NT2/D1 (cell line): ENCODE measurements at regions not wholly inside any gene's neighbourhood (a gene's known extent, or its start where the extent isn't known, plus 50 kb on each side); places are given as distances from the start of the nearest gene placed in this dataset.

Experiments
- SUZ12 ChIP-seq: IDR thresholded peaks from 2 replicates; pipeline ENCODE4 v1.6.1; 2011; ENCODE audit not compliant: insufficient read length, insufficient read depth; ENCODE audit errors: extremely low read depth
- ZNF274 ChIP-seq: IDR thresholded peaks from 2 replicates; pipeline ENCODE4 v1.6.1; 2011; ENCODE audit warnings: mild to moderate bottlenecking, low read depth, low read length

- TF ChIP-seq SUZ12 (no peak), ZNF274 (no peak)
These were observed 787.3 kb downstream of the EDEM1 start for GRCh38 chr3:5974630-5975322.
